SH-SY5Y (cell line): ENCODE measurements at regions not wholly inside any gene's neighbourhood (a gene's known extent, or its start where the extent isn't known, plus 50 kb on each side); places are given as distances from the start of the nearest gene placed in this dataset.

Source experiments
- GATA2 ChIP-seq: IDR thresholded peaks from 2 replicates; pipeline ENCODE4 v1.6.1; 2011; ENCODE audit warnings: mild to moderate bottlenecking, low read depth, low read length
- GATA3 ChIP-seq: IDR thresholded peaks from 2 replicates; pipeline ENCODE4 v1.6.1; 2011; ENCODE audit warnings: low read depth, mild to moderate bottlenecking, low read length, moderate library complexity

DNA sequence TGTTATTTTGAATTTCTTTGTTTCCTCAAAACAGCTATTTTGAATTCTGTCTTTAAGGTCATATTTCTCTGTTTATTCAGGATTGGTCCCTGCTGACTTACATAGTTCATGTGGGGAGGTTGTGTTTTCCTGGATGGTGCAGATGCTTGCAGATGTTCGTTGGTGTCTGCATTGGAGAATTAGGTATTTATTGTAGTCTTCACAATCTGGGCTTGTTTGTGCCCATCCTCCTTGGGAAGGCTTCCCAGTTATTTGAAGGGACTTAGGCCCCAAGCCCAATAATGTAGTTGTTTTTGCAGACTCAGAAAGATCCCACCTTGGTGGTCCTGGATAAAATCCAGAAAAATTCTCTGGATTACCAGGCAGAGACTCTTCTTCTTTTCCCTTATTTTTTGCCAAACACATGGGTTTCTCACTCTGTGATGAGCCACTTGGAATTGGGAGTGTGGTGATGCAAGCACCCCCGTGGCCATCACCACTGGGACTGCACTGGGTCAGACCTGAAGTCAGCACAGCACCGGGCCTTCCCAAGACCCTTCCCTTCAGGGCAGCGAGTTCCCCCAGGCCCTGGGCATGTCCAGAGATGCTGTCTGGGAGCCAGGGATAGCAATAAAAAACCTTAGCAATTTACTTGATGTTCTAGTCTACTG, 81.6 kb upstream of the EZR start:
- TF ChIP-seq GATA2 (no peak), GATA3 (no peak)
